HepG2 (cell line): ENCODE measurements at regions not wholly inside any gene's neighbourhood (a gene's known extent, or its start where the extent isn't known, plus 50 kb on each side); places are given as distances from the start of the nearest gene placed in this dataset.

Experiments
- ATAC-seq: fragments of 200-7000 bp; cut with Tn5 transposase; 3 replicates; pipeline ENCODE4 v1.9.1; 2020; ENCODE audit warnings: mild to moderate bottlenecking, moderate library complexity
- BruUV-seq: library from RNA; stranded (reverse); fragments of 400-500 nt; replicated peaks from 2 replicates; lab custom pipeline; 2021; lab: Mats Ljungman, UMichigan
- CTCF ChIA-PET: fragments of 300-600 bp; formaldehyde crosslinking; extraction: SDS; loops from one replicate; lab custom pipeline; 2021; ENCODE audit warnings: low total read pairs, inconsistent platforms, low intra/inter-chr PET ratio; lab: Yijun Ruan, JAX
- POLR2A ChIA-PET: fragments of 350-600 bp; sonication (Branson Sonifier 250); formaldehyde crosslinking; loops from one replicate; lab custom pipeline; 2020; ENCODE audit warnings: antibody characterized with exemption, inconsistent platforms; lab: Yijun Ruan, JAX
- DNase-seq: peaks from one replicate; pipeline ENCODE4 v3.0.0-alpha.2; 2015; ENCODE audit warnings: low spot score
- FAIRE-seq: peaks from 3 replicates; lab custom pipeline; 2011; peaks lifted over from hg19 to GRCh38; lab: Jason Lieb, UNC
- H2AFZ ChIP-seq: one replicate; pipeline ENCODE4 v1.6.1; 2011; ENCODE audit warnings: low read length, inconsistent platforms
- H3K27ac ChIP-seq: fragments of 300-600 bp; 3 replicates; pipeline ENCODE4 v1.8.0; 2011; ENCODE audit warnings: mixed run types, mild to moderate bottlenecking, mixed read lengths, low read length, inconsistent platforms; ENCODE audit not compliant: insufficient read depth; ENCODE audit errors: extremely low read length
- H3K27me3 ChIP-seq, 2 experiments: fragments of 200-600 bp in 1 of 2; 2 replicates in 1 of 2; 3 replicates in 1 of 2; pipeline versions ENCODE4 v1.6.0 to v1.8.0; 2011; ENCODE audit warnings: low read length in 2 of 2, mild to moderate bottlenecking in 2 of 2, moderate library complexity in 2 of 2, inconsistent platforms in 1 of 2; ENCODE audit not compliant: insufficient read depth in 2 of 2, control insufficient read depth in 1 of 2
- H3K36me3 ChIP-seq, 2 experiments: fragments of 200-600 bp in 1 of 2; replicated peaks in 1 of 2; 2 replicates in 1 of 2; 3 replicates in 1 of 2; pipeline versions ENCODE4 v1.5.1 to v1.8.0; 2011; ENCODE audit warnings: low read length in 2 of 2, inconsistent platforms in 1 of 2; ENCODE audit not compliant: insufficient read depth in 2 of 2, control insufficient read depth in 1 of 2
- H3K4me1 ChIP-seq: 2 replicates; pipeline ENCODE4 v1.5.1; 2012; ENCODE audit warnings: low read length, inconsistent platforms; ENCODE audit not compliant: insufficient read depth
- H3K4me2 ChIP-seq: 2 replicates; pipeline ENCODE4 v1.6.0; 2011; ENCODE audit warnings: low read depth, low read length, inconsistent platforms
- H3K4me3 ChIP-seq, 3 experiments: fragments of 200-600 bp in 1 of 3; sonication (generic), shearing (Covaris generic) in 1 of 3; replicated peaks in 1 of 3; 2 replicates each; pipeline ENCODE4 v1.5.1; 2011 to 2016; ENCODE audit warnings: low read length in 3 of 3, inconsistent platforms in 2 of 3, low read depth in 2 of 3, mild to moderate bottlenecking in 2 of 3, control low read depth in 1 of 3, mixed read lengths in 1 of 3; ENCODE audit not compliant: insufficient read depth in 1 of 3
- H3K79me2 ChIP-seq: one replicate; pipeline ENCODE4 v1.6.1; 2011; ENCODE audit warnings: low read length, inconsistent platforms; ENCODE audit not compliant: insufficient read depth
- H3K9ac ChIP-seq: 2 replicates; pipeline ENCODE4 v1.6.0; 2011; ENCODE audit warnings: mild to moderate bottlenecking, low read depth, low read length, inconsistent platforms; ENCODE audit not compliant: insufficient read depth
- H3K9me3 ChIP-seq: 2 replicates; pipeline ENCODE4 v1.5.1; 2012; ENCODE audit warnings: mild to moderate bottlenecking, low read length
- H4K20me1 ChIP-seq: 2 replicates; pipeline ENCODE4 v1.6.0; 2011; ENCODE audit warnings: inconsistent platforms, mild to moderate bottlenecking, low read length, moderate library complexity; ENCODE audit not compliant: insufficient read depth
- CENPT ChIP-seq: sonication (generic); formaldehyde crosslinking; IDR thresholded peaks from 2 replicates; pipeline ENCODE4 v1.8.0; 2022; ENCODE audit warnings: low read depth, mild to moderate bottlenecking, moderate library complexity, missing genetic modification reagents
- ELF3 ChIP-seq: IDR thresholded peaks from 2 replicates; pipeline ENCODE4 v1.6.1; 2016; ENCODE audit warnings: missing genetic modification reagents, missing compliant biosample characterization
- GATAD1 ChIP-seq: IDR thresholded peaks from 2 replicates; pipeline ENCODE4 v1.6.1; 2016; ENCODE audit warnings: missing genetic modification reagents, missing compliant biosample characterization
- HMGXB3 ChIP-seq: sonication (generic); formaldehyde crosslinking; IDR thresholded peaks from 2 replicates; pipeline ENCODE4 v1.4.0; 2020; ENCODE audit warnings: missing genetic modification reagents, borderline replicate concordance
- JUN ChIP-seq: sonication (generic); formaldehyde crosslinking; IDR thresholded peaks from 2 replicates; pipeline ENCODE4 v1.4.0; 2020; ENCODE audit warnings: mild to moderate bottlenecking, missing genetic modification reagents
- KAT2B ChIP-seq: fragments of 150-350 bp; IDR thresholded peaks from 2 replicates; pipeline ENCODE4 v1.6.1; 2014; ENCODE audit warnings: low read depth, low read length, borderline replicate concordance
- PCBP1 ChIP-seq: fragments of 200-400 bp; formaldehyde crosslinking; IDR thresholded peaks from 2 replicates; pipeline ENCODE4 v1.6.1; 2017; ENCODE audit warnings: mild to moderate bottlenecking, low read depth, low read length, borderline replicate concordance
- PITX1 ChIP-seq: sonication (generic); formaldehyde crosslinking; IDR thresholded peaks from 2 replicates; pipeline ENCODE4 v1.5.1; 2020; ENCODE audit warnings: mild to moderate bottlenecking, missing genetic modification reagents
- PRPF4 ChIP-seq: fragments of 200-400 bp; formaldehyde crosslinking; IDR thresholded peaks from 2 replicates; pipeline ENCODE4 v1.6.1; 2016; ENCODE audit warnings: low read length, low read depth; ENCODE audit not compliant: poor library complexity, severe bottlenecking
- SP1 ChIP-seq, 2 experiments: fragments of 450-650 bp in 1 of 2; sonication (generic) in 1 of 2; formaldehyde crosslinking in 1 of 2; IDR thresholded peaks; 2 replicates each; pipeline versions ENCODE4 v1.4.0 to v1.6.1; 2016 to 2020; ENCODE audit warnings: missing genetic modification reagents in 1 of 2
- ZBTB25 ChIP-seq: IDR thresholded peaks from 2 replicates; pipeline ENCODE4 v1.6.1; 2018; ENCODE audit warnings: missing genetic modification reagents
- ZBTB43 ChIP-seq: sonication (generic); formaldehyde crosslinking; conservative IDR thresholded peaks from 2 replicates; pipeline ENCODE4 v1.4.0; 2020; ENCODE audit warnings: missing genetic modification reagents
- ZFP36L2 ChIP-seq: sonication (generic); formaldehyde crosslinking; IDR thresholded peaks from 2 replicates; pipeline ENCODE4 v1.4.0; 2020; ENCODE audit warnings: missing genetic modification reagents
- ZNF549 ChIP-seq: sonication (generic); formaldehyde crosslinking; IDR thresholded peaks from 2 replicates; pipeline ENCODE4 v1.5.0; 2020; ENCODE audit warnings: missing genetic modification reagents
- ZNF747 ChIP-seq: sonication (generic); formaldehyde crosslinking; IDR thresholded peaks from 2 replicates; pipeline ENCODE4 v1.8.1; 2023; ENCODE audit warnings: missing genetic modification reagents, mild to moderate bottlenecking, borderline replicate concordance
- ZUFSP ChIP-seq: sonication (generic); formaldehyde crosslinking; IDR thresholded peaks from 2 replicates; pipeline ENCODE4 v1.9.0; 2021; ENCODE audit warnings: missing genetic modification reagents, mild to moderate bottlenecking, borderline replicate concordance
- in situ Hi-C: cut with HindIII; loops from 2 replicates; pipeline ENCODE4 v1.10.0; 2017; ENCODE audit warnings: low pct_unique_long_range_greater_than_20kb; ENCODE audit not compliant: extremely low pct_ligation_motif_present
- intact Hi-C: fragments of 100-400 bp; cut with micrococcal nuclease; formaldehyde crosslinking; loops from one replicate; pipeline ENCODE4 v1.10.0; 2022; ENCODE audit not compliant: unreplicated experiment

- Histone ChIP-seq H3K4me3 (no peak overlapping the region), H3K4me2 (no peak overlapping the region), H3K79me2 (no peaks in the 10 kb centered on the region), H3K27ac (no peak overlapping the region), H4K20me1 (no peaks in the 10 kb centered on the region), H3K4me1 (no peaks in the 10 kb centered on the region), H3K9ac (no peak overlapping the region), H3K9me3 (no peaks in the 10 kb centered on the region), H3K27me3 (no peaks in the 10 kb centered on the region), H3K36me3 (no peaks in the 10 kb centered on the region)
- FAIRE-seq (no peak), ATAC-seq (no peak)
- intact Hi-C loops (no loop called here), in situ Hi-C loops (no loop called here)
- CTCF ChIA-PET: no interaction called here
- POLR2A ChIA-PET: no interaction called here
- BruUV-seq: no TSS peak
- TF ChIP-seq ZUFSP (CRISPR knock-in tag) (no peak), PITX1 (CRISPR knock-in tag) (no peak), KAT2B (no peak), HMGXB3 (CRISPR knock-in tag) (no peak), ELF3 (no peak), ZFP36L2 (CRISPR knock-in tag) (no peak), CENPT (CRISPR knock-in tag) (no peak), GATAD1 (no peak), PCBP1 (no peak), ZNF747 (CRISPR knock-in tag) (no peak), JUN (no peak), PRPF4 (no peak), SP1 (IDR thresholded peaks at IDR 0.05) (no peak), SP1 (CRISPR knock-in tag; IDR thresholded peaks at IDR 0.05) (no peak), ZNF549 (CRISPR knock-in tag) (no peak), ZBTB43 (CRISPR knock-in tag) (no peak), ZBTB25 (no peak)
- TF ChIP-seq, all 625 proteins: peak for 0
- no peak for DNase-seq
- no peak overlapping the region for H2AFZ ChIP-seq
Observed at GRCh38 chrY:19456855-19457448, 287.6 kb downstream of the KDM5D start.
